IPS DF 4.7 (cell line): ENCODE measurements at regions not wholly inside any gene's neighbourhood (a gene's known extent, or its start where the extent isn't known, plus 50 kb on each side); places are given as distances from the start of the nearest gene placed in this dataset.
"Not testable (repeated sequence)": the region's sequence is repeated elsewhere in the genome, so short reads cannot be mapped to it uniquely, and the experiment has no call there.

Experiments
- DNase-seq: peaks from one replicate; pipeline ENCODE4 v3.0.0-alpha.2; 2013; ENCODE audit warnings: low spot score; ENCODE audit errors: extremely low read depth

DNA sequence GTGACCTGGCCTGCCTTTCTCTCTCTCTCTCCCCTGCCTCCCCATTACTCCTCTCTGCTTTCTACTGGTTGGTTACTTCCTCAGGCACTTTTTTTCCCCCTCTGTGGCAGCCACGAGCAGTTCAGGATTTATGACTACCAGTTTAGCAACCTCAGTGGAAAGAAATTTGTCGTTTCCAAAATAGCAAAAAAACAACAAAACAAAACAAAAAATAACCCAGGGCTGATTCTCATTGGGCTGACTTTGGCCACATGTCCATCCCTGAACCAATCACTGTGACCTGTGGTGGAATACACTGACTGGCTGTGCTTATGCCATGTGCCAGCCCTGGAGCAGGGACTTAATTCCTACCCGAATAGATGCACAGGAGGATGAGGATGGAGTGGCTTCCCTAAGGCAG lies 137.4 kb downstream of the TFAP2C start:
- no peak for DNase-seq

DNA sequence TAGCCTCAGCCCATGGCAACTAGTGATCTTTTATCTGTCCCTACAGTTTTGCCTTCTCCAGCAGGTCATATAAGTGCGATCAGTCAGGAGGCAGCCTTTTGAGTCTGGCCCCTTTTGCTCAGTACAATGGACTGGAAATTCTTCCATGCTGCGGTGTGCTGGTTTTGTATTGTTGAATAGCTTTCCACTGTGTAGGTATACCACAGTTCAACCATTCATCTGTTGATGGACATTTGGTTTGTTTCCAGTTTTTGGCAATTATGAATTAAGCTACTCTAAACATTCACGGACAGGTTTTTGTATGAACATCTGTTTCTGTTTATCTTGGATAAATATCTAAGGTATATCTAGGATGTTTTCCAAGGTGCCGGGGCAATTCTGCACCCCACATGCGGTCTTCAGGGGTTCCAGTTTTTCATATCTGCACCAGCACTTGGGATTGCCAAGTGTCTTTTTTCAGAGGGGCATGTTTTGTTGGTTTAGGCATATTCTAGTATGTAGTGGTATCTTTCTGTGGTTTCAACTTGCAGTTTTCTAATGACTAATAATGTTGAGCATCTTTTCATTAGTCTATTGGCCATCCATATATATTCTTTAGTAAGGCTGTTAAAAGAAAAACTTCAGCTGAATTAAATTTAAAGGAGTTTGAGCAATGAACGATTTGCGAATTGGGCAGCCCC lies 141.0 kb downstream of the TFAP2C start:
- no peak for DNase-seq

- DNase-seq: no peak
These were observed 144.6 kb downstream of the TFAP2C start for GRCh38 chr20:56773749-56774148.

GRCh38 chr20:56774873-56775272 lies 145.8 kb downstream of the TFAP2C start:
- no peak for DNase-seq

- no peak for DNase-seq
These were observed 147.2 kb downstream of the TFAP2C start for GRCh38 chr20:56776345-56776744.

DNA sequence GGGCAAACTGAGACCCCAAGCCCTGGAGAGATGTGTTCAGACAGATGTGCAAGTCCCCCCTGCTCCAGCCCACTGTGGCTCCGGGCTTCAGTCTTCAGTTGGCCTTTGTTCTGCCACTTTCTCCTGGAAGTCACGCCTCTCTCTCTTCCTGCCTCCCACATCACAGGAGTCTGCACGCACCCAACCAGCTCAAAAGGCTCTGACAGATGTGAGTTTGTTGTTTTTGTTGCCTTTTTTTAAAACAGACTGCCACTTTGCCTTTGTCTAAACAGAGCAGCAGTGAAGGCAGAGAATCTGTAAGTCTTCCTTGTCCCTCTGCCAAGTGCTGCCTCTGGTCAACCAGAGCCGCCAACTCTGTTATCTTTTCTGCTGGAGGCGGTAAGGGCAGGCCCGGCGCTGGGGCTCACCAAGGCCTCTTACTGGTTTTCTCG lies 149.7 kb downstream of the TFAP2C start:
- DNase-seq: no peak

GRCh38 chr20:56779452-56780143 lies 150.5 kb downstream of the TFAP2C start:
- no peak for DNase-seq

GRCh38 chr20:56780266-56780665 lies 151.2 kb downstream of the TFAP2C start:
- DNase-seq: no peak

GRCh38 chr20:56781108-56781739 lies 152.1 kb downstream of the TFAP2C start:
- no peak for DNase-seq

- DNase-seq: not testable (repeated sequence)
These were observed 153.0 kb downstream of the TFAP2C start for GRCh38 chr20:56781987-56782560.

- DNase-seq: not testable (repeated sequence)
These were observed 153.7 kb downstream of the TFAP2C start for GRCh38 chr20:56782814-56783213.

GRCh38 chr20:56783826-56784225 lies 154.7 kb downstream of the TFAP2C start:
- DNase-seq: no peak

- DNase-seq: no peak
These were observed 157.4 kb downstream of the TFAP2C start for GRCh38 chr20:56786503-56786902.

DNA sequence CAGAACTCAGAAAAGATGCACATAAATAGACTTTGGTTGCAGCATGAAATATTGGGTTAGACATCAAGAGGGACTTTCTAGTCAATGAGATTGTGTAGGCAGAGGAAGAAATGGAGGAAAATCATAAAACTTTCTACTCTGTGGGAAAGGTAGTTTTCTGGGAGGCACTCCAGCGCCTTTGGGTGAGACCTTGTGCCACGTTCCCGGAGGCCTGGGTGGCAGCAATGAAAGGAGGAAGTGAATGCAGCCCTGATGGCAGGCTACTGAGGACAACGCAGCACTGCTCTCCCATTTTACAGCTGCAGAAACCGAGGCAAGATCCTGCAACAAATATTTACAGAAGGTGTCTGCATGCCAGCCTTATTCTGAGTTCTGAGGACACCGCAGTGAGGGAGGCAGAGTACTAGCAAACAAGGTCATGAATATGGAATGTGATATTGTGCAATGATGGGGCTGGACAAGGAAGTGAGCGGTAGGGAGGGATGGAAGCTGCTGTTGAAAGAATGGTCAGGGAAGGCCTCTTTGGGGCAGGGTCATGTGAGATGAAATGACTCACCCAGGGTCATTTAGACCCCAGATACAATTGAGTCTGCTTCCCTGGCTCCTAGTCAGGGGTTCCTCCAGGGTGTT lies 159.1 kb downstream of the TFAP2C start:
- DNase-seq: no peak

DNA sequence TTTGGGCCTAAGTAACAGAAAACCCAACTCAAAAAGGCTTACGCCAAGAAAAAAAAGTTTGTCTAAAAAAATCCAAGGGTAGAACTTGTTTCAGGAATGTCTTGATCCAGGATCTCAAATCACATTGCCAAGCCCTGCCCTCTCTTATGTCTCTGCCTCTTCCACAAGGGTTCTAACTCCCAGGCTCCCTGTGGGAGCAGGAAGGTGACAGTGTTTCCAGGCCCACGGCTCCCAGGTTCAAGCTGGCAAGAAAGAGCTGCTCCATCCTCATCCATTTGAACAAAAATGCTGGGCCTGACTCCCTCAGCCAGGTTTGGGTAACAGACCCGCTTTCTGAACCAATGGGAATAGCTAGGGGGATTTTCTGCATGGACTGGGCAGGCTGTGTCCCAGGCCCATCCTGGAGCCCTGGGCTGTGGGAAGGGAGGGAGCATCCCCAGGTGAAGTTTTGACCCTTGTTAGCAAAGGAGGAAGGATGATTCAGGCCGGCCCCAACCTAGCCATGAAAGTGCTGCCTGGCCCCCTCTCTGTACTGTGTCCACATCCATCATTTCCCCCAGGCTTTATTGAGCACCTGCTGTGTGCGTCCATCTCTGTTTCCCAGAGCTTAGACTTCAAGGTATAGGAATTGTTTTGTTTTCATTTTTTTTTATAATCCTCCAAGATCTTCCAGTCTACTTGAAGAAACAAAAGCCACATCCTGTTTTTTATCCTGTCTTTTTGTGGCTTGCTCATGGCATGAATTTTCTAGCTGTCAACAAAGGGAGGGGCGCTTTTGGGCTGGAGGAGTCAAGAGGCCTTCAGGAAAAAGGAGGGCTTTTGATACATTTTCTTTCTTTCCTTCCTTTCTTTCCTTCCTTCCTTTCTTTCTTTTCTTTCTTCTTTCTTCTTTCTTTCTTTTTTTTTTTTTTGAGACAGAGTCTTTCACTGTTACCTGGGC lies 159.8 kb downstream of the TFAP2C start:
- DNase-seq: no peak

GRCh38 chr20:56793916-56794315 lies 164.8 kb downstream of the TFAP2C start:
- DNase-seq: no peak

GRCh38 chr20:56795492-56795891 lies 166.4 kb downstream of the TFAP2C start:
- DNase-seq: no peak

DNA sequence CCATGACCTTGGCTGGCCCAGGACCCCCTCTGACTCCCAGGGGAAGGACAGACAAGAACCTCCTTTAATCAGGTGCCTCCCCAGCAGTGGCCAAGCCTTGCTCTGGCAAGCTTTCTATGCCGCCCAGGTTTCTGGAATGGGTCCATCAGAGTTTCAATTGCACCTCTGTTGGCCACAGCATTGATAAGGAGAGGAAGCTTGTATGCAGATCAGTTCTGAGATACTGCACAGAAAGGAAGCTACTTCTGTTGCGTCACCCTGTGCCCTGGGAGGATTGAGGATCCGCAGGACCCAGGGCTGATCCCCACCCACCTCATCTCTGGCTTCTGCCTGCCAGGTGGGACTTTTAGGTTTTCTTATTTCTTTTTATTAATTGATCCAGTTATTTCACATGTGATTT lies 167.2 kb downstream of the TFAP2C start:
- no peak for DNase-seq

- no peak for DNase-seq
These were observed 167.9 kb downstream of the TFAP2C start for GRCh38 chr20:56797023-56797422.

GRCh38 chr20:56798634-56799033 lies 169.5 kb downstream of the TFAP2C start:
- DNase-seq: no peak

- no peak for DNase-seq
These were observed 170.1 kb downstream of the TFAP2C start for GRCh38 chr20:56799187-56799586.
